Lower leg skin (tissue), 4 donors: ENCODE measurements at regions not wholly inside any gene's neighbourhood (a gene's known extent, or its start where the extent isn't known, plus 50 kb on each side); places are given as distances from the start of the nearest gene placed in this dataset.

Source experiments
- DNase-seq, 2 donors: peaks; one replicate each; pipeline ENCODE4 v3.0.0-alpha.2; 2019; ENCODE audit warnings: low spot score in 2 of 2
- H3K4me3 ChIP-seq: fragments of 200-600 bp; sonication (generic); 2 replicates; pipeline ENCODE4 v1.5.1; 2017; ENCODE audit warnings: mild to moderate bottlenecking, low read depth; ENCODE audit not compliant: poor library complexity, severe bottlenecking
- CTCF ChIP-seq, 3 donors: fragments of 450-650 bp; IDR thresholded peaks; one replicate each; pipeline ENCODE4 v1.5.1; 2016; ENCODE audit warnings: antibody characterized with exemption in 3 of 3, mild to moderate bottlenecking in 3 of 3, moderate library complexity in 2 of 3
- POLR2A ChIP-seq, 2 donors: fragments of 450-650 bp; IDR thresholded peaks; one replicate each; pipeline ENCODE4 v1.6.1; 2016 to 2017; ENCODE audit warnings: antibody characterized with exemption in 2 of 2, mild to moderate bottlenecking in 1 of 2, moderate library complexity in 1 of 2
- WGBS, 2 donors: methylation state at CpG; one replicate each; pipeline ENCODE4 v1.1.5; 2018; 5-methylcytosine and 5-hydroxymethylcytosine counted together
- intact Hi-C: fragments of 100-400 bp; cut with DNase I; formaldehyde crosslinking; loops from one replicate; pipeline ENCODE4 v1.15.0; 2023; ENCODE audit warnings: low total_unique reads

DNA sequence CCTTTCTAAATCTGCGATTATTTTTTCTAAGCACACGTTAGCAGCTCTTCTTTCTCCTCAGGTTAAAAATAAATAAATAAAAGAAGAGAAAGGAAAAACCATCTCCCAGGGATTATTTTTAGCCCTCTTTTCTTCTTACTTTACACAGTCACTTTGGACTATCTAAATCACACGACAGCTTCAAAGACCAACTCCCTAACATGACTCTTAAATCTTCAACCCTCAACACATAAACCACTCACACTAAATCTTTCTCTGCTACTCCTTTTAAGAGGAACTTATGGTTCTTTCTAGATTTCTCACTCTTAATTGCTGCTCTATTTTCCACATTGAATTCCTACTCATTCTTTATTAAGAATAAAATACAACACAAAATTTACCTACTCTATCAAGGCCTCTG lies 1095.0 kb upstream of the B3GALT2 start:
- DNase-seq, result no peak
- TF ChIP-seq POLR2A (IDR thresholded peaks at IDR 0.05) (no peak), CTCF (IDR thresholded peaks at IDR 0.05) (no peak)
- intact Hi-C loops, result no loop called here
- H3K4me3 ChIP-seq, result no peak overlapping the region
- 58 to 65% methylated on average over 3 of the region's 3 CpGs for WGBS, 2 donors

DNA sequence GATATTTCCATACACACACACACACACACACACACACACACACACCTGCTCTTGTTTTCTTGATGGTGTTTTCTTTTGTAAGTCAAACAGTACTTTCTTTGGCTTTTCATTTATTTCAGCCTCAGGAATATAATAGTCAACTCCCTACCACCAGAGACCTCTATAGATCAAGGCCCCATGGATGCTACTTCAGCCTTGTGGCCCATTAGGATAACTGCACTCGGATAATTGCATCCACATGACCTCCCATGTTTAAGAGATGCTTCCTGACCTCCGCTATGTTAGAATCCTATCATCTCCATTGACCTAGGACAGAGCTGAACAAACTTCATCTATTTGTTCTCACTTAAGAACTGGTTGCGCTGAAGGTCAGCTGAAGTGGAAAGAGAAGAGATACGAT lies 1094.0 kb upstream of the B3GALT2 start:
- H3K4me3 ChIP-seq, result no peak overlapping the region
- DNase-seq, result no peak
- 67 to 68% methylated on average over 4 of the region's 4 CpGs for WGBS, 2 donors
- no peak for TF ChIP-seq POLR2A (IDR thresholded peaks at IDR 0.05)
- no peak for TF ChIP-seq CTCF (IDR thresholded peaks at IDR 0.05)
- intact Hi-C loops, result no loop called here

- 87% methylated on average over 3 of the region's 3 CpGs for WGBS, 2 donors
- TF ChIP-seq CTCF (IDR thresholded peaks at IDR 0.05) (no peak), POLR2A (IDR thresholded peaks at IDR 0.05) (no peak)
- intact Hi-C loops, result no loop called here
- no peak for DNase-seq
- no peak overlapping the region for H3K4me3 ChIP-seq
These were observed 1093.6 kb upstream of the B3GALT2 start for GRCh38 chr1:194279975-194280374.

DNA sequence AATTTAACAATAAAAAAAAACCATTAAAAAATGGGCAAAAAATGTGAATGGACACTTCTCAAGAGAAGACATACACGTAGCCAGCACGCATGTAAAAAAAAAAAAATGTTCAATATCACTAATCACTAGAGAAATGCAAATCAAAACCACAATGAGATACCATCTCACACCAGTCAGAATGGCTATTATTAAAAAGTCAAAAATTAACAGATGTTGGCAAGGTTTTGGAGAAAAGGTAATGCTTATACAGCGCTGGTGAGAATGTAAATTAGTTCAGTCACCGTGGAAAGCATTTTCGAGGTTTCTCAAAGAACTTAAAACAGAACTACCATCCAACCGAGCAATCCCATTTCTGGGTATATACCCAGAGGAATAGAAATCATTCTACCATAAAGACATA lies 1091.5 kb upstream of the B3GALT2 start:
- 91 to 92% methylated on average over 6 of the region's 6 CpGs for WGBS, 2 donors
- intact Hi-C loops, result no loop called here
- no peak overlapping the region for H3K4me3 ChIP-seq
- DNase-seq, result no peak
- TF ChIP-seq POLR2A (IDR thresholded peaks at IDR 0.05) (no peak), CTCF (IDR thresholded peaks at IDR 0.05) (no peak)

GRCh38 chr1:194273660-194274059 lies 1087.2 kb upstream of the B3GALT2 start:
- DNase-seq, result no peak
- H3K4me3 ChIP-seq, result no peak overlapping the region
- intact Hi-C loops, result no loop called here
- 74 to 84% methylated on average over 1 of the region's 1 CpG for WGBS, 2 donors
- TF ChIP-seq POLR2A (IDR thresholded peaks at IDR 0.05) (no peak), CTCF (IDR thresholded peaks at IDR 0.05) (no peak)

DNA sequence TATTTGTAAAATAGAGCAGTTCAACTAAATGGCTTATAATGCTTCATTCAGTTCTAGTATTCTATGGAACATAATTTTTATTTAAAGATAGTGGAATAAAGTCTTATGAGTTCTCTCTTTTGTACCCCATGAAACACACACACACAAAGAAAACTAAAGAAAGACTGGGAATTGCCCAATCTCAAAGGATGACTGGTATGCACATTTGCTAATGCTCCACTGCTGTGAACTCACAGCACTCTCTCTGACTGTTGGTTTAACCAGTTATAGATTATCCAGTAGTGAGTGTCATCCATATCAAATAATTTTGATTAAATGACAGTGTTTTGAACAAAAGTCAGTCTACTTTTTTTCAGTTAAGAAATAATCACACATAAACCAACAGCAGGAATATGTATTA lies 1082.4 kb upstream of the B3GALT2 start:
- intact Hi-C loops, result no loop called here
- no peak overlapping the region for H3K4me3 ChIP-seq
- no peak for TF ChIP-seq CTCF (IDR thresholded peaks at IDR 0.05)
- TF ChIP-seq POLR2A (IDR thresholded peaks at IDR 0.05), result no peak
- no peak for DNase-seq
